Activated naive CD4-positive, alpha-beta T cell treated with anti-CD3 and anti-CD28 coated beads, Interleukin-2, amount 10 ng/mL, durations not matched to agents 7 days and 5 days (primary cell): ENCODE measurements at regions not wholly inside any gene's neighbourhood (a gene's known extent, or its start where the extent isn't known, plus 50 kb on each side); places are given as distances from the start of the nearest gene placed in this dataset.
"Not testable (repeated sequence)": the region's sequence is repeated elsewhere in the genome, so short reads cannot be mapped to it uniquely, and the experiment has no call there.

Experiments used
- CTCF ChIA-PET: fragments of 350-600 bp; sonication (Branson Sonifier 250); formaldehyde crosslinking; loops from one replicate; lab custom pipeline; 2021; ENCODE audit warnings: antibody characterized with exemption; lab: Charles Lee
- DNase-seq: peaks from one replicate; pipeline ENCODE4 v3.0.0-alpha.2; 2020
- H3K27ac Mint-ChIP-seq: one replicate; pipeline ENCODE4 v1.8.0; 2021; ENCODE audit warnings: mild to moderate bottlenecking, moderate library complexity, mixed read lengths
- H3K27me3 Mint-ChIP-seq: one replicate; pipeline ENCODE4 v1.8.0; 2021; ENCODE audit warnings: mild to moderate bottlenecking, mixed read lengths
- H3K36me3 Mint-ChIP-seq: one replicate; pipeline ENCODE4 v1.8.0; 2021; ENCODE audit warnings: mixed read lengths
- H3K4me1 Mint-ChIP-seq: one replicate; pipeline ENCODE4 v1.8.0; 2021; ENCODE audit warnings: mixed read lengths
- H3K4me3 Mint-ChIP-seq: one replicate; pipeline ENCODE4 v1.8.0; 2021; ENCODE audit warnings: mild to moderate bottlenecking, moderate library complexity, mixed read lengths
- H3K9me3 Mint-ChIP-seq: one replicate; pipeline ENCODE4 v1.8.0; 2021; ENCODE audit warnings: mixed read lengths

DNA sequence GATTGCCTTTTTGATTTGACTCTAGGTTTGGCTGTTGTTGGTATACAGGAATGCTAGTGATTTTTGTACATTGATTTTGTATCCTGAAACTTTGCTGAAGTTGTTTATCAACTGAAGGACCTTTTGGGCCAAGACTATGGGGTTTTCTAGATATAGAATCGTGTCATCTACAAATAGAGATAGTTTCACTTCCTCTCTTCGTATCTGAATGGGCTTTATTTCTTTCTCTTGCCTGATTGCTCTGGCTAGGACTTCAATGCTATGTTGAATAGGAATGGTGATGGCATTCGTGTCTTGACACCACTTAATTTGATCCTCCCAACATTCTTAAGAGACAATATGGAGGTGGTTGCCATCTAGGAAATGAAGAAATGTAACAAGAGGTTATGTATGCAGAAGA is 388.1 kb upstream of the API5 start:
- H3K36me3 Mint-ChIP-seq: no peaks in the 10 kb centered on the region
- no peak for DNase-seq
- no peak overlapping the region for H3K27ac Mint-ChIP-seq
- H3K4me3 Mint-ChIP-seq: no peak overlapping the region
- no peaks in the 10 kb centered on the region for H3K4me1 Mint-ChIP-seq
- peaks cover 18% of the 10 kb centered on the region for H3K9me3 Mint-ChIP-seq
- no peaks in the 10 kb centered on the region for H3K27me3 Mint-ChIP-seq
- CTCF ChIA-PET: no interaction called here

DNA sequence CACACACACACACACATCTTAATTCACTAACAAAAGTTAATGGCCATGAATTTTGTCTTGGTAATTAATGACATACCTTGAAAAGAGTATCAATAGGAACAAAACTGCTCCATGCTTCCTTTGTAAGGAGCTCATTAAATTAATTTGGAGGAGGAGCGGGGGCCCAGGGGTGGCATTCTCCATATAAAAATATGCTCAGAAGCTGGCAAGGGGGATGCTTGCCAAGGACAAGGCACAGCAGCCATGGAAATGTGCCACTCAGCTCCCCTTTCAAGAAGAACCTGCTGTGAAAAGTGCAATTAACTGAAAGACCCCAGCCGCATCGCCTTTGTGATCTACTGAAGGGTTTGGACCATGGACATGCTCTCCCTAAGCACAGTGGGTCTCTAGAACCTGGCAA is 385.9 kb upstream of the API5 start:
- CTCF ChIA-PET: no interaction called here
- no peak overlapping the region for H3K27ac Mint-ChIP-seq
- no peaks in the 10 kb centered on the region for H3K27me3 Mint-ChIP-seq
- H3K9me3 Mint-ChIP-seq: peaks cover 19% of the 10 kb centered on the region
- H3K36me3 Mint-ChIP-seq: no peaks in the 10 kb centered on the region
- no peaks in the 10 kb centered on the region for H3K4me1 Mint-ChIP-seq
- no peak for DNase-seq
- no peak overlapping the region for H3K4me3 Mint-ChIP-seq

DNA sequence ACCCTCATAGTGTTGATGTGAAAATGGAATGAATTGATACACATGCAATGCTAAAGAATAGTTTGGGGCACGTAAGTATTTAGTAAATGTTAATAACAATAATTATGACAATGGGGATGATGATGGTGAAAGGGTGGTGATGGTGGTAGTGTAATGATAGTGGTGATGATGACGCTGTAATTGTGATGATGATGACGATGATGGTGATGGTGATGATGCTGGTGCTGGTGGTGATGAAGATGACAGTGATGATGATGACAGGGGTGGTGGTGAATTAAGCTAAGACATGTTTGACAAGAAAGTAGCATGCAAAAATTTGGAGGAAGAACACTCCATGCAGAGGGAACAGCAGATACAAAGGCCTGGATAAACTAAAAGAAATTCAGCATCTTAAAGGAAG is 364.4 kb upstream of the API5 start:
- H3K9me3 Mint-ChIP-seq: peaks cover 9% of the 10 kb centered on the region
- no peaks in the 10 kb centered on the region for H3K4me1 Mint-ChIP-seq
- no peaks in the 10 kb centered on the region for H3K27me3 Mint-ChIP-seq
- CTCF ChIA-PET: no interaction called here
- H3K4me3 Mint-ChIP-seq: no peak overlapping the region
- H3K36me3 Mint-ChIP-seq: no peaks in the 10 kb centered on the region
- DNase-seq: no peak
- no peak overlapping the region for H3K27ac Mint-ChIP-seq

DNA sequence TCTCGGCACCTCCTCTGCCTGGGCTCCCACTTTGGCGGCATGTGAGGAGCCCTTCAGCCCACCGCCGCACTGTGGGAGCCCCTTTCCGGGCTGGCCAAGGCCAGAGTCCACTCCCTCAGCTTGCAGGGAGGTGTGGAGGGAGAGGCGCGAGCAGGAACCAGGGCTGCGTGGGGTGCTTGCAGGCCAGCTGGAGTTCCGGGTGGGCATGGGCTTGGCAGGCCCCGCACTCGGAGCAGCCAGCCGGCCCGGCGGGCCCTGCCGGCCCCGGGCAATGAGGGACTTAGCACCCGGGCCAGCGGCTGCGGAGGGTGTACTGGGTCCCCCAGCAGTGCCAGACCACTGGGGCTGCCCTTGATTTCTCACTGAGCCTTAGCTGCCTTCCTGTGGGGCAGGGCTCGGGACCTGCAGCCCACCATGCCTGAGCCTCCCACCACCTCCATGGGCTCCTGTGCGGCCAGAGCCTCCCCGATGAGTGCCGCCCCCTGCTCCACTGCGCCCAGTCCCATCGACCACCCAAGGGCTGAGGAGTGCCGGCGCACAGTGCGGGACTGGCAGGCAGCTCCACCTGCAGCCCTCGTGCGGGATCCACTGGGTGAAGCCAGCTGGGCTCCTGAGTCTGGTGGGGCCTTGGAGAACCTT is 361.9 kb upstream of the API5 start:
- CTCF ChIA-PET, DNase-seq, H3K4me3 Mint-ChIP-seq, H3K27ac Mint-ChIP-seq, H3K36me3 Mint-ChIP-seq, H3K27me3 Mint-ChIP-seq, H3K4me1 Mint-ChIP-seq: not testable (repeated sequence)
- H3K9me3 Mint-ChIP-seq: peaks cover 10% of the 10 kb centered on the region

DNA sequence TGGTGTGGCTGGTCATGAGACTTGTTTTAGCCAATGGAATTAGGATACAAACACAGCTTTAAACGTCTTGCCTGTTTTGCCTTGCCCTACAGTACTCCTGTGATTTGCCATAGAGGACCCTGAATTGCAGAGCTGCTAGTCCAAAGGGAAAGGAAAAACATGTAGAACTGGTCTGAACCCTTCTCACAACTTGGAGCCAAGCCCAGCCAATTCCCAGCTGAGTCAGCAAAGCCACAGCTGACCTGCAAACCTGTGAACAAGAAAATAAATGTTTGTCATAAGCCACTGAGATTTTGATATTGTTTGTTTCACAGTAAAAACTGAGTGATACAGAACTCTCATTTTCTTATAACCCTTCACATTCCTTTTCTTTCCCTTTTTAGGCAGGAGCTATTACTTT is 360.5 kb upstream of the API5 start:
- Mint-ChIP-seq H3K27me3 (no peaks in the 10 kb centered on the region), H3K36me3 (no peaks in the 10 kb centered on the region), H3K4me1 (no peaks in the 10 kb centered on the region), H3K4me3 (no peak overlapping the region), H3K9me3 (peaks cover 13% of the 10 kb centered on the region), H3K27ac (no peak overlapping the region)
- no peak for DNase-seq
- CTCF ChIA-PET: no interaction called here

DNA sequence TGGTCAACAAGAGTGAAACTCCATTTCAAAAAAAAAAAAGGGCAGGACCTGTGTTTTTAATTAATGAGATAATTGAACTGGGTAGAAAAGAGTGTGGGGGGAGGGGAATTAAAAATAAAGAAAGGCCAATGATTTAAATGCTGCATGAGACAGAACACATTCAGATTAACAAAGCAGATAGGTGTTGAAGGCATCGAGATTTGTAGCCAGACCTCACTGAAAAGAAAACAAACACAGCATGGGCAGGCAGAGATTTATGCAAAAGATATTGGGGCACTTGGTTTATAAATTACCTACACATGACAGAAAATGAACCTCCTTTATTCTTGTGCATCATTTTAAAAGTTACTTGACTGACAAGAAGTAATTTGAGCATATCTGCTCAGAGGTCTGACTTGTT is 354.0 kb upstream of the API5 start:
- no peak overlapping the region for H3K27ac Mint-ChIP-seq

DNA sequence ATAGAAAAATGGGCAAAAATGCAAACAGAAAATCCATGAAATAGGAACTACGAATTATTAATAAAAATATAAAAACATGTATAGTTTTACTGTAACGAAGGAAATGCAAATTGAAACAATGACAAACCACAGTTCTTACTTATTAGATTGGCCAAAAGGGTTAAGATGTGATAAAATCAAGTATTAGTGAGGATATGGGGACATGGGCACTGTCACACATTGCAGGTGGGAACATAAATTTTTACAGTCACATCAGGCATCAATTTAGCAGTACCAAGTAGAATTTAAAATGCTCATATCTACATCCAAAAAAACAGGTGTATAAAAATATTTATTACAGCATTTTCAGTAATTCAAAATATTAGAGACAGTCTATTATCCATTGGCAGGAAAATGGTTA is 353.2 kb upstream of the API5 start:
- CTCF ChIA-PET: no interaction called here
- Mint-ChIP-seq H3K36me3 (no peaks in the 10 kb centered on the region), H3K4me1 (no peaks in the 10 kb centered on the region), H3K27me3 (no peaks in the 10 kb centered on the region), H3K9me3 (peaks cover 6% of the 10 kb centered on the region), H3K27ac (no peak overlapping the region), H3K4me3 (no peak overlapping the region)
- DNase-seq: no peak

More for the DNA sequence above, 354.0 kb upstream of the API5 start:
- CTCF ChIA-PET: no interaction called here
- Mint-ChIP-seq H3K4me1 (no peaks in the 10 kb centered on the region), H3K9me3 (peaks cover 6% of the 10 kb centered on the region), H3K4me3 (no peak overlapping the region), H3K36me3 (no peaks in the 10 kb centered on the region), H3K27me3 (no peaks in the 10 kb centered on the region)
- no peak for DNase-seq

DNA sequence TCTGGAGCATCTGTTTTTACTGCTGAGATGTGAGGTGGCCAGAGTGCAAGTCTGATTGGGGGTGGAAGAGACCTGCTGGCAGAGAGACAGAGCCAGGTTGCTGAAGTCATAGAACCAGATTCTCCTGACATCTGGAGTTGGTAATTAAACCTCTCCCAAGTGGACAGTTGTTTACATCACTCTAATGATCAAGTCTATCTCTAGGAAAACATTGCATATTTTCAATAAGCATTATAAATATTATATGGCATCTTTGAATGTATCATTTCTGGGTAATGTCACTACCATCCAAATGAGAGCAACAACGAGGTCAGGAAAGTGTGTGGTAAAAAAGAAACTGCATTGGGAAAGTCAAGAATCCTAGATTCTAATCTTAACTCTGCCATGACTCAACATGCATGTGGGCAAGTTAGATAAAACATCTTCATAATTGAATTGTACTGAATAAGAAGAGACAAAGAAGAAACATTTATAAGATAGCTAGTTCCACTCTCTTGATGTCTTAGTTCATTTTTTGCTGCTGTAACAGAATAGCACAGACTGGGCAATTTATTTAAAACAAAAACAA is 351.2 kb upstream of the API5 start:
- Mint-ChIP-seq H3K36me3 (no peaks in the 10 kb centered on the region), H3K4me3 (no peak overlapping the region)

DNA sequence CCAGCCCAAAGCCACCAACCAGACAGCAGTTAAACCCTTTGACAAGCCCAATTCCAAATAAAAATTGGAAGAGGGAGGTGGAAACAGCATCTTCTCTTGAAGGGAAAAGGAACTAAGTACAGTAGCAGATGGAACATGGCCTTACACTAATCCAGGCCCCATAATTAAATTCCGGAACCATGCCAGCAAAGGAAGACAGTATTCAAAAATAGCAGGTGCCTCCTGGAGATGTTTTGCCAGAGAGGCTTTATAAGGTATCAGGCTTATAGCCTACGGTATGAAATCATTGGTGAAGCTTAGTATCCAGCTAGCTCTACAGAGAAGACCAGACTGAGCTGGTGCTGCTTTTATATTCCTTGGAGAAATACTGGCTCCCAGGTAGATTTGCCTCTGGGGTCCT is 344.1 kb upstream of the API5 start:
- H3K4me3 Mint-ChIP-seq: no peak overlapping the region
- no peaks in the 10 kb centered on the region for H3K9me3 Mint-ChIP-seq
- no peak for DNase-seq
- no peaks in the 10 kb centered on the region for H3K27me3 Mint-ChIP-seq
- no peak overlapping the region for H3K27ac Mint-ChIP-seq
- H3K36me3 Mint-ChIP-seq: no peaks in the 10 kb centered on the region
- no peaks in the 10 kb centered on the region for H3K4me1 Mint-ChIP-seq
- CTCF ChIA-PET: no interaction called here

More for the DNA sequence above, 351.2 kb upstream of the API5 start:
- CTCF ChIA-PET: no interaction called here
- H3K27me3 Mint-ChIP-seq: no peaks in the 10 kb centered on the region
- DNase-seq: no peak
- peaks cover 4% of the 10 kb centered on the region for H3K9me3 Mint-ChIP-seq
- no peak overlapping the region for H3K27ac Mint-ChIP-seq
- H3K4me1 Mint-ChIP-seq: no peaks in the 10 kb centered on the region

DNA sequence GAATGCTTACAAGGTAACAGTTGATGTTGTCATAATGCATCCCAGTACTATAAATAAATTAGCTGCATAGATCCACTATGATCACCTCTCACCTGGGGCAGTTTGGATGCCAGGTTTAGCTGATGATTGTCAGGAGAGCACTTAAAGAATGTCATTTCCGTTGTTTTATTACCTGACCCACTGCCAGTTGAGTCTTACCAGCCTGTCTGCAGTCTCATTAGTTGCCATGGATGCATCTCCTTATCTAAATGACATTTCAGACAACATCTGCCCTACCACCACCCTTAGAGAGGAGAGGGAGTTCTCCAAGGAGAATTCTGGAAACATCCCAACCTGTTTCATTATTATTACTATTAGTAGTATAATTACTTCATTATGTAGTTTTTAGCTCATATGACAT is 339.1 kb upstream of the API5 start:
- CTCF ChIA-PET: no interaction called here
- no peak overlapping the region for H3K27ac Mint-ChIP-seq
- DNase-seq: no peak
- H3K9me3 Mint-ChIP-seq: no peaks in the 10 kb centered on the region
- no peaks in the 10 kb centered on the region for H3K4me1 Mint-ChIP-seq
- H3K4me3 Mint-ChIP-seq: no peak overlapping the region
- no peaks in the 10 kb centered on the region for H3K27me3 Mint-ChIP-seq
- no peaks in the 10 kb centered on the region for H3K36me3 Mint-ChIP-seq

DNA sequence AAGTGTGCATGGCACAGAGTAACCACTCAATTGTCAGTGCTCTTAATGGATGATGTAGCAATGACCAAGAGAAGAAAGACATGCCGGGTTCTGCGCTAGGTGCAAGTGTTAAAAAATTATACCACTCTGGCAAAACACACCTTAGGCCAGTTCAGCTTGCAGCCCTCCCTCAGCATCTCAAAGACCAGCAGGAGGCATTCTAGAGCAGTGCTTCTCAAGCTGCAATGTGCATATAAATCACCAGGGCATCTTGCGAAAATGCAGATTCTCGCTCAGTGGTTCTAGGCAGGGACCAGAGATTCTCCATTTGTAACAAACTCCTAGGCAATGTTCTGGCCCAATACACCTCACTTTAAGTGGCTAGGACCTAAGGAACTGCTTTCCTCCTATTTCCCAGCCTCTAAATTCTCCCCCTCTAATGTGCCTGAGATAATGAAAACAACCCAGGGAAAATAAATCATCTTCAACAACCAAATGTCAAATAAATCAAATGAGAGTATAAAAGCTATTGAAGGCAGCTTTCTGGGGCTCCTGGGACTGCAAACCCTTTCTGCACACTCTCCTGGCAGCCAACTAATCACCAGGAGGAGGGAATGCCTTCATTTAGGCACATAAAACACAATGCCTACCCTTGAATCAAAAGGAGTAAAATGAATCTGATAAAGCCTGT is 337.2 kb upstream of the API5 start:
- Mint-ChIP-seq H3K4me3 (no peak overlapping the region), H3K27ac (no peak overlapping the region), H3K27me3 (no peaks in the 10 kb centered on the region), H3K9me3 (no peaks in the 10 kb centered on the region), H3K36me3 (no peaks in the 10 kb centered on the region), H3K4me1 (no peaks in the 10 kb centered on the region)
- CTCF ChIA-PET: no interaction called here
- DNase-seq: no peak

DNA sequence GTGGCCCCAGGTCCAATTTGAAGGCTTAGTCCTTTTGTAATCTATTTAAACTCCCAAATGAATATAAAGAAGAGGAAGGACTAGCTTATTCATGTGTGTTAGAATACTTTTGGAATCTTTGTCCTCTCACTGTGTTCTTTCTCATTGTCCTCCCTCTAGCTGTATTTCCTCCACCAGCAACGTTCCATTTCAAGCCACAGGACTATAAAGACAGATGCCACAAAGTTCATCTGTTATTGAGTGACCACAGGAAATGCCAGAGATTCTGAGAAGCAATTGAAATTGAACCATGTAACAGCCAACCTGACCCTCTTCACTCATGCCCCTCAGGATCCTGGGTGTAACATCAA is 336.6 kb upstream of the API5 start:
- Mint-ChIP-seq H3K36me3 (no peaks in the 10 kb centered on the region), H3K4me1 (no peaks in the 10 kb centered on the region), H3K27ac (no peak overlapping the region), H3K9me3 (no peaks in the 10 kb centered on the region), H3K27me3 (no peaks in the 10 kb centered on the region), H3K4me3 (no peak overlapping the region)
- DNase-seq: no peak
- CTCF ChIA-PET: no interaction called here

DNA sequence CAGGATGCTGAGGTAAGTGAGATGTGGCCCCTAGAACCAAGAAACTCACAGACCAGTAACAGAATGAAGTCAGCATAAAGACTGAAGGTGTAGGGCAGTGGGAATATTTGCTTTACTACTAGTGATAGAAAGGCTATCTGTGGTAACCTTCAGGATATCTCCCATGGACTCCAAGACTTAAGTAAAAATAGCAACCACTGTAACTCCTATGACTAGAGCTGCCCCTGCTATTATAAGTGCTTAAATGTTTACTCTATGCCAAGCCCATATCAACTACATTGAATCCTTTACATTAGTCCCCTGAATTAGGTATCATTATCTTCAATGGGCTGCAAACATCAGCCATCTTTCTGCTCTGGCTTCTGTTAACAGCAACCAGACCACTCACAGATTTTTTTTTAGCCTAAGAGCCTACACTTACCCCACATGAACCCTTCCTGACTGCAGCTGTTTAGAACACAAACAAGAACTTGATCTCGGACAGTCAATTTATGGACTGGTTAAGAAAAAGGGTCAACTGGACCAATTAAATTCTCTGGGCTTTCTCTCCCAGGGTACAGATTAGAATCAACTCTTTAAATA is 335.1 kb upstream of the API5 start:
- Mint-ChIP-seq H3K4me1 (no peaks in the 10 kb centered on the region), H3K27me3 (no peaks in the 10 kb centered on the region), H3K27ac (no peak overlapping the region), H3K9me3 (no peaks in the 10 kb centered on the region), H3K4me3 (no peak overlapping the region), H3K36me3 (no peaks in the 10 kb centered on the region)
- no peak for DNase-seq
- CTCF ChIA-PET: no interaction called here

DNA sequence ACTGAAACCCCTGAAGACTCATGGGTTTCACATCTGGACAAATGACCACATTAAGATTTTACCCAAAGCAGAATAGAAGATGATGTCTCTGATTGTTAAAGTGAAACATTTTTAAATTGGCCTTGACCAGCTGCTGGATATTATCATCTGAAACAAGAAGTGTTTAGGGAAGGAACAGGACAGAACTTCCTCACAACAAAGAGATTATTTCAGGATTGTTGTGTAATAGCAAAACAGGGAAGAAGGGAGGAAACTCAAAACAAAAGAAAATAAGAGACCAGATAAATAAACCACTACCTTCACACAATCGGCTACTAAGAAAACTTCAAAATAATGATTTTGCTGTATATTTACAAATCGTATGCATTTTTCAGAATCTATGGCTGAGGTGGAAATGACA is 319.2 kb upstream of the API5 start:
- H3K27ac Mint-ChIP-seq: no peak overlapping the region
- no peak overlapping the region for H3K4me3 Mint-ChIP-seq
- H3K27me3 Mint-ChIP-seq: no peaks in the 10 kb centered on the region
- no peak for DNase-seq
- no peaks in the 10 kb centered on the region for H3K4me1 Mint-ChIP-seq
- no peaks in the 10 kb centered on the region for H3K9me3 Mint-ChIP-seq
- H3K36me3 Mint-ChIP-seq: no peaks in the 10 kb centered on the region
- CTCF ChIA-PET: no interaction called here
